Karpas-422 (cell line): ENCODE measurements at regions not wholly inside any gene's neighbourhood (a gene's known extent, or its start where the extent isn't known, plus 50 kb on each side); places are given as distances from the start of the nearest gene placed in this dataset.

ENCODE experiments used
- DNase-seq: peaks from one replicate; pipeline ENCODE4 v3.0.0-alpha.2; 2015
- H2AFZ ChIP-seq: fragments of 200-600 bp; sonication (generic); 2 replicates; pipeline ENCODE4 v1.6.1; 2014; ENCODE audit warnings: antibody characterized with exemption, low read length, mixed read lengths
- H3K27ac ChIP-seq: fragments of 200-600 bp; sonication (generic); 2 replicates; pipeline ENCODE4 v1.5.1; 2014; ENCODE audit warnings: mild to moderate bottlenecking, low read length, moderate library complexity
- H3K27me3 ChIP-seq: fragments of 200-600 bp; sonication (generic); 2 replicates; pipeline ENCODE4 v1.6.1; 2014; ENCODE audit warnings: low read length, mixed read lengths
- H3K36me3 ChIP-seq: fragments of 200-600 bp; sonication (generic); 2 replicates; pipeline ENCODE4 v1.6.1; 2014; ENCODE audit warnings: low read length, mixed read lengths; ENCODE audit not compliant: insufficient read depth
- H3K4me1 ChIP-seq: fragments of 200-600 bp; sonication (generic); 2 replicates; pipeline ENCODE4 v1.6.1; 2014; ENCODE audit warnings: mild to moderate bottlenecking, low read length, mixed read lengths
- H3K4me2 ChIP-seq: fragments of 200-600 bp; sonication (generic); 2 replicates; pipeline ENCODE4 v1.6.1; 2014; ENCODE audit warnings: low read length, low read depth, mild to moderate bottlenecking; ENCODE audit not compliant: poor library complexity, severe bottlenecking
- H3K4me3 ChIP-seq: fragments of 200-600 bp; sonication (generic); 2 replicates; pipeline ENCODE4 v1.5.1; 2014; ENCODE audit warnings: mild to moderate bottlenecking, antibody characterized with exemption, low read length, mixed read lengths
- H3K79me2 ChIP-seq: fragments of 200-600 bp; sonication (generic); 2 replicates; pipeline ENCODE4 v1.6.1; 2014; ENCODE audit warnings: mild to moderate bottlenecking, low read length, mixed read lengths
- H3K9ac ChIP-seq: fragments of 200-600 bp; sonication (generic); 2 replicates; pipeline ENCODE4 v1.6.0; 2014; ENCODE audit warnings: low read length
- H3K9me2 ChIP-seq: fragments of 200-600 bp; sonication (generic), shearing (Covaris generic); replicated peaks from 2 replicates; pipeline ENCODE4 v1.6.0; 2014; ENCODE audit warnings: mild to moderate bottlenecking, low read length, moderate library complexity; ENCODE audit not compliant: insufficient read depth
- H3K9me3 ChIP-seq: fragments of 300-700, 200-600 bp; sonication (generic); 2 replicates; pipeline ENCODE4 v1.6.1; 2014; ENCODE audit warnings: low read length, mixed read lengths
- H4K20me1 ChIP-seq: fragments of 200-600 bp; sonication (generic); 2 replicates; pipeline ENCODE4 v1.6.1; 2014; ENCODE audit warnings: mild to moderate bottlenecking, antibody characterized with exemption, low read length, low read depth; ENCODE audit not compliant: insufficient read depth

DNA sequence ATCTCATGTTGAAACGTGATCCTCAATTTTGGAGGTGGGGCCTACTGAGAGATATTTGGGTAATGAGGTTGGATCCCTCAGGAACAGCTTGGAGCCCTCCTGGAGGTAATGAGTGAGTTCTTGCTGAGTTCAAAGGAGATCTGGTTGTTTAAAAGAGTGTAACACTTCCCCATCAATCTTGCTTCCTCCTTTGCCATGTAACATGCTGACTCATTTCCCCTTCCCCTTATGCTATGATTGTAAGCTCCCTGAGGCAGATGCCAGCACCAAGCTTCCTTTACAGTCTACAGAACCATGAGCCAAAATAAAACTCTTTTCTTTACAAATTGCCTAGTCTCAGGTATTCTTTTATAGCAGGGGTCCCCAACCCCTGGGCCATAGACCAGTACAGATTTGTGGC lies 352.3 kb downstream of the SLCO4C1 start:
- H2AFZ ChIP-seq = no peak overlapping the region
- peak; percentile 54 for DNase-seq

GRCh38 chr5:101942321-101942882 lies 353.7 kb downstream of the SLCO4C1 start:
- H3K9ac ChIP-seq = no peak overlapping the region
- no peaks in the 10 kb centered on the region for H4K20me1 ChIP-seq
- peak; percentile 75 for DNase-seq
- no peaks in the 10 kb centered on the region for H3K36me3 ChIP-seq
- no peak overlapping the region for H3K4me3 ChIP-seq
- no peaks in the 10 kb centered on the region for H3K9me2 ChIP-seq
- no peak overlapping the region for H3K4me2 ChIP-seq
- H3K27ac ChIP-seq = no peak overlapping the region
- no peak overlapping the region for H2AFZ ChIP-seq
- H3K79me2 ChIP-seq = no peaks in the 10 kb centered on the region
- H3K9me3 ChIP-seq = no peaks in the 10 kb centered on the region
- H3K4me1 ChIP-seq = peaks cover 7% of the 10 kb centered on the region
- H3K27me3 ChIP-seq = no peaks in the 10 kb centered on the region

More for the DNA sequence above, 352.3 kb downstream of the SLCO4C1 start:
- Histone ChIP-seq H3K27me3 (no peaks in the 10 kb centered on the region), H3K9ac (no peak overlapping the region), H3K4me1 (peaks cover 7% of the 10 kb centered on the region), H3K4me3 (no peak overlapping the region), H4K20me1 (no peaks in the 10 kb centered on the region), H3K36me3 (no peaks in the 10 kb centered on the region), H3K27ac (no peak overlapping the region), H3K9me3 (no peaks in the 10 kb centered on the region), H3K79me2 (no peaks in the 10 kb centered on the region), H3K9me2 (no peaks in the 10 kb centered on the region), H3K4me2 (no peak overlapping the region)

GRCh38 chr5:101937041-101937440 lies 359.0 kb downstream of the SLCO4C1 start:
- H3K4me1 ChIP-seq = no peaks in the 10 kb centered on the region
- no peaks in the 10 kb centered on the region for H3K79me2 ChIP-seq
- H3K27ac ChIP-seq = no peak overlapping the region
- no peaks in the 10 kb centered on the region for H4K20me1 ChIP-seq
- H3K9me2 ChIP-seq = no peaks in the 10 kb centered on the region
- H3K9ac ChIP-seq = no peak overlapping the region
- H3K4me2 ChIP-seq = no peak overlapping the region
- no peaks in the 10 kb centered on the region for H3K36me3 ChIP-seq
- H3K27me3 ChIP-seq = no peaks in the 10 kb centered on the region
- H3K9me3 ChIP-seq = no peaks in the 10 kb centered on the region
- no peak overlapping the region for H2AFZ ChIP-seq
- no peak for DNase-seq
- no peak overlapping the region for H3K4me3 ChIP-seq

DNA sequence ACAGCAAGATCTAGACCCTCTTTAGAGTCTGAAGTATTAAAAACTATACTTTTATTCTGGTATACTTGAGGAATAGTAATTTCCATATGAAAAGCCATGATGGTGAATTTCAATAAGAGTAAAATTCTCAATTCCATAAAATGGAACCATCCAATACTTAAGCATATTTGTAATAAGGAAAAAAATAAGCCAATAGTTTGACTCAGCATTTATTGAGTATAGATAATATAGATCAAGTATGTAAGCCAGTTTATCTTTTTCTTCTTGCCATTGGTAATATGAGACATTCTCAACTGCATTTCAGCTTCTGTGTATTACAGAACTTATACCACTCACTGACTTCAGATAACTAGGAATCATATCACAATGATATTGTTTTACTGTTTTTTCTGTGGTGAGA lies 361.0 kb downstream of the SLCO4C1 start:
- Histone ChIP-seq H3K27me3 (no peaks in the 10 kb centered on the region), H3K4me1 (no peaks in the 10 kb centered on the region), H3K79me2 (no peaks in the 10 kb centered on the region), H3K9me2 (no peaks in the 10 kb centered on the region), H3K9me3 (no peaks in the 10 kb centered on the region), H4K20me1 (no peaks in the 10 kb centered on the region), H3K4me3 (no peak overlapping the region), H3K9ac (no peak overlapping the region), H3K27ac (no peak overlapping the region), H2AFZ (no peak overlapping the region), H3K4me2 (no peak overlapping the region), H3K36me3 (no peaks in the 10 kb centered on the region)
- no peak for DNase-seq

DNA sequence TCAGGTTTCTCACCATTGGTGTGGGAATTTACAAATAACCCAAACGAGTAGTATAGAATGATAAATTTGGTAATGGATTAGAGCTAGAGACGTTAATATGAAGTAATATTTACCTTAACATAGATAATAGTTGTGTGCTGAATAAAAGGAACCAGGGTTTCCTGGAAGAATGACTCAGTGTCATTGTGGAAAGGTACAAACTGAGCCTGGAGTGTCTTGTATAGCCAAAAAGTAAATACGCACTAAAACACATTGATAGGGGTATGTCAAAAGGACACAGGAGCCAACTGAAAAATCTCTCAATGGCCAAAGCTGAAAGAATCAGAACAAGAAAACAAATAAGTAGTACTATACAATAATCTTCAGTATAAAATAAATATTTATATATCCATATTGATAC lies 363.5 kb downstream of the SLCO4C1 start:
- no peak overlapping the region for H3K27ac ChIP-seq
- H3K79me2 ChIP-seq = no peaks in the 10 kb centered on the region
- no peaks in the 10 kb centered on the region for H3K4me1 ChIP-seq
- no peaks in the 10 kb centered on the region for H4K20me1 ChIP-seq
- no peaks in the 10 kb centered on the region for H3K27me3 ChIP-seq
- H2AFZ ChIP-seq = no peak overlapping the region
- H3K9me3 ChIP-seq = no peaks in the 10 kb centered on the region
- no peaks in the 10 kb centered on the region for H3K36me3 ChIP-seq
- no peak for DNase-seq
- H3K4me2 ChIP-seq = no peak overlapping the region
- no peak overlapping the region for H3K4me3 ChIP-seq
- H3K9ac ChIP-seq = no peak overlapping the region
- no peaks in the 10 kb centered on the region for H3K9me2 ChIP-seq

DNA sequence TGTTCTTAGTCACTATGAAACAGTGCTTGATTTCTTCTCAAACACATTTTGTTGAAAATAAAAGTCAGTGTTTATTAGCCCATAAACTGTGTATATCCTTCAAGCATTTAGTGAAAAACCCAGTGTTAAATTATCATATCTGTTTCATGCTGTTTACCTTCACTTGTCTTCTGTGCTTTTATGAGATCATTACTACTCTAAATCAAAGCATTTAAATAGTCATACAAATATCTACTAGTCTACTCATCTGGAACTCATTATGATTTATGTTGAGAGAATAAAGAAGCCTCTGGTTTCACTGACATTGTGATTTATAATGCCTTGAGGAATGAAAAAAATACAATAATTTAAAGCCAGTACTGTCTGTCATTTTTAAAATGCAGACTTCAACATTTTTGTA lies 366.5 kb downstream of the SLCO4C1 start:
- H4K20me1 ChIP-seq = no peaks in the 10 kb centered on the region
- no peaks in the 10 kb centered on the region for H3K4me1 ChIP-seq
- H3K9ac ChIP-seq = no peak overlapping the region
- H3K36me3 ChIP-seq = no peaks in the 10 kb centered on the region
- no peak for DNase-seq
- no peak overlapping the region for H3K4me2 ChIP-seq
- H3K27me3 ChIP-seq = no peaks in the 10 kb centered on the region
- H3K9me3 ChIP-seq = no peaks in the 10 kb centered on the region
- H2AFZ ChIP-seq = no peak overlapping the region
- H3K79me2 ChIP-seq = no peaks in the 10 kb centered on the region
- H3K27ac ChIP-seq = no peak overlapping the region
- H3K9me2 ChIP-seq = no peaks in the 10 kb centered on the region
- no peak overlapping the region for H3K4me3 ChIP-seq

- Histone ChIP-seq H3K79me2 (no peaks in the 10 kb centered on the region), H3K36me3 (no peaks in the 10 kb centered on the region), H3K4me1 (no peaks in the 10 kb centered on the region), H3K9me3 (no peaks in the 10 kb centered on the region), H3K27ac (no peak overlapping the region), H3K4me2 (no peak overlapping the region), H2AFZ (no peak overlapping the region), H3K4me3 (no peak overlapping the region), H3K9me2 (no peaks in the 10 kb centered on the region), H3K27me3 (no peaks in the 10 kb centered on the region), H4K20me1 (no peaks in the 10 kb centered on the region), H3K9ac (no peak overlapping the region)
- DNase-seq = no peak
Measured at GRCh38 chr5:101917166-101917565, 378.9 kb downstream of the SLCO4C1 start.

DNA sequence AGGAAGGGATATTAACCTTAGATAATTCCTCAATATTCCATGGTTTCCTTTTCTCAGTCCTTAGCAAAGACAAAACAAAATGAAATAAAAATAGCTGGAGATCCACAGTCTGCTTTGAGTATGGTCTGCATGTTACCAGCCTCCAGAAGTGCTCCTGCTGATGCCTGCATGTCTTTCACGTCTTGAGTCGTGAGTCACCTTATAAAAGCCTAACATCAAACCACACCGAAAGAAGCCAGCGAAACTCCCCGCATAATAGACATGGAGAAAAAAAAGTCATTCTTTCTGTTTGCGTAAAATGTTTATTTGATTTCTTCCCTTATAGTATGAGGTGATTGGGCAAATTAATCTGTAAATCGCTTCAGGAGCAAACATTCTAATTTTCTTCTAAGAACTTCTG lies 380.5 kb downstream of the SLCO4C1 start:
- DNase-seq = no peak
- H3K4me2 ChIP-seq = no peak overlapping the region

DNA sequence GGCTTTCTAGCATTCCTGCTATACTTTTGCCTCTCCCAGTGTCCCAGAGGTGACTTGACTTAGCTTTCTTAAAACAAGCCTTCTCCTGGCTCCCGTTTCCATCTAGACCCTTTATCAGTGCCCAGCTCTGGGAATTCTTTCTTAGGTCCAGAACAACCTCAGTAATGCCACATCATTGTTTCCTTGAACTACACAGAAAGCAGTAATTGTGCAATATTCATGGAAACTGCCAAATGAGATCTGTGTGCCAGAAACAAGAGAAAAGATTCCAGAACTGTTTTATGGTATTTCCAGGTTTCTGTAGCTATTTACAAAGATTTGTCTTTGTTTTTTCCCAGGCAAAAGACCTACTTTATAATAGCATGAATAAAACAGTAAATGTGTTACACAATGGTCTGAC lies 391.3 kb downstream of the SLCO4C1 start:
- H3K4me1 ChIP-seq = no peaks in the 10 kb centered on the region
- no peaks in the 10 kb centered on the region for H3K27me3 ChIP-seq
- H3K36me3 ChIP-seq = no peaks in the 10 kb centered on the region
- H4K20me1 ChIP-seq = no peaks in the 10 kb centered on the region
- no peak overlapping the region for H2AFZ ChIP-seq
- H3K9ac ChIP-seq = no peak overlapping the region
- no peaks in the 10 kb centered on the region for H3K9me2 ChIP-seq
- H3K4me2 ChIP-seq = no peak overlapping the region
- H3K4me3 ChIP-seq = no peak overlapping the region
- no peaks in the 10 kb centered on the region for H3K9me3 ChIP-seq
- H3K79me2 ChIP-seq = no peaks in the 10 kb centered on the region
- H3K27ac ChIP-seq = no peak overlapping the region
- no peak for DNase-seq

More for the DNA sequence above, 380.5 kb downstream of the SLCO4C1 start:
- H3K4me3 ChIP-seq = no peak overlapping the region
- H3K79me2 ChIP-seq = no peaks in the 10 kb centered on the region
- H3K27me3 ChIP-seq = no peaks in the 10 kb centered on the region
- no peaks in the 10 kb centered on the region for H3K9me3 ChIP-seq
- no peak overlapping the region for H3K9ac ChIP-seq
- no peaks in the 10 kb centered on the region for H3K36me3 ChIP-seq
- H3K27ac ChIP-seq = no peak overlapping the region
- no peaks in the 10 kb centered on the region for H3K9me2 ChIP-seq
- H3K4me1 ChIP-seq = no peaks in the 10 kb centered on the region
- no peak overlapping the region for H2AFZ ChIP-seq
- H4K20me1 ChIP-seq = no peaks in the 10 kb centered on the region
